ENCODE measurements at regions not wholly inside any gene's neighbourhood (a gene's known extent, or its start where the extent isn't known, plus 50 kb on each side); places are given as distances from the start of the nearest gene placed in this dataset.
A peak's percentile ranks its signal among the peaks of the same experiment; 100 is the strongest.

GRCh38 chr18:3358310-3358709 is 91.7 kb upstream of the TGIF1 start:
- no peak for DNase-seq (ENCODE audit: low spot score)

DNA sequence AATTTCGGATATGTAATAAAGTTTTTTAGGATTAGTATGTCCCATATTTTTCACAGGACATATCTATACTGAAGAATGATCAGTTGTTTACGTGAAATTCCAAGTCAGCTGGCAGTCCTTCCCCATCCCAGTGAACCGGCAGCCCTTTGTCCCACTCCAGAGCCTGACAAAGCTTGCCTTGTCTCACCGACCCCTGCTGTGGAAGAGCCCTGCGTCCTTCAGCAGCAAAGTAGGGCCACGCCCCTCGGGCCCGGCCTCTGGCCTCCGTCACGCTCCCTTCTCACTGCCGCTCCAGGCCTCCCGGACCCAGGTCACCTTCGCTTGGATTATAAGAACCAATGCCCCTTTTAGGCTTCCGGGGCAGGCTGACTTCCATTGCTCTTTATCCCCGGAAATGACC is 89.8 kb upstream of the TGIF1 start:
- no peak for DNase-seq (ENCODE audit: low spot score)

DNA sequence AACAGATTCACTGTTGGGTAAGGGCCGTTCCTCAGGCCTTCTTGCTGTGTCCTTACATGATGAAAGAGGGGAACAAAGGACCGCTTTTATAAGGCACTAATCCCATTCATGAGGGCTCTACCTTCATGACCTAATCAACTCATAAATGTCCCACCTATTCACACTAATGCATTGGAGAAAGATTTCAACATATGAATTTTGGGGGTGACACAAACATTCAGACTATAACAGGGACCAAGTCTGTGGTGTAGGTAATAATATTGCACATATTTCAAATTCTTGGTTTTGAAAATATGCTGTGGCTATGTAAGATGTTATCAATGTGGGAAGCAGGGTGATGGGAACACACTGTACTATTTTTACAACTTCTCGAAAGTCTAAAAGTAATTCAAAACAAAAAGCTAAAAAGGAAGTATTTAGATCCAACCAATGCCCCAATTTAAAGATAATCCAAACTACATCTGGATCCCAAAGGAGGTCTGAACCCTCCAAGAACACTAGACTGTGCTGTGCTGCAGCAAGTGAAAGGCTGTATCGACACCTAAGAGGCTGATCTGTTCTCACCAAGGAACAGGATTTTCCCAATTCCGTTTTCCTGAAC is 82.4 kb upstream of the TGIF1 start:
- DNase-seq (ENCODE audit: low spot score), result peak; percentile 47

GRCh38 chr18:3368193-3368592 is 81.8 kb upstream of the TGIF1 start:
- DNase-seq (ENCODE audit: low spot score), result peak; percentile 46

DNA sequence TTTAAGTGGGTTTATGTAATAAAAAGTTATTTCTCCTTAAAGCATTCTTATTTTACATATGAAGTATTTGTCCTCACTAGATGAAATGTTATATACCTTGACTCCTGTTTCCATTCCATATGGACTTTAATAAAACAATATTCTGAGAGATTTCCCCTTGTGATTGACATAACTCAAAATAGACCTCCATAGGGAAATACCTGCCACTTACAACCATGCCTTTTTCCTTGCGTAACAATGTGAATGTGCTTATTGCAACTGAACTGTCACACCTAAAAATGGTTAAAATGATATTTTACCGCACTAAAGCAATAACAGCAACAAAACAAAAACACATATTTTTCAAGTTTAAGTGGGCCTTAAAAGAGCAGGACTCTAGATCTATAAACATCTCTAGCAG is 70.3 kb upstream of the TGIF1 start:
- no peak for DNase-seq (ENCODE audit: low spot score)

DNA sequence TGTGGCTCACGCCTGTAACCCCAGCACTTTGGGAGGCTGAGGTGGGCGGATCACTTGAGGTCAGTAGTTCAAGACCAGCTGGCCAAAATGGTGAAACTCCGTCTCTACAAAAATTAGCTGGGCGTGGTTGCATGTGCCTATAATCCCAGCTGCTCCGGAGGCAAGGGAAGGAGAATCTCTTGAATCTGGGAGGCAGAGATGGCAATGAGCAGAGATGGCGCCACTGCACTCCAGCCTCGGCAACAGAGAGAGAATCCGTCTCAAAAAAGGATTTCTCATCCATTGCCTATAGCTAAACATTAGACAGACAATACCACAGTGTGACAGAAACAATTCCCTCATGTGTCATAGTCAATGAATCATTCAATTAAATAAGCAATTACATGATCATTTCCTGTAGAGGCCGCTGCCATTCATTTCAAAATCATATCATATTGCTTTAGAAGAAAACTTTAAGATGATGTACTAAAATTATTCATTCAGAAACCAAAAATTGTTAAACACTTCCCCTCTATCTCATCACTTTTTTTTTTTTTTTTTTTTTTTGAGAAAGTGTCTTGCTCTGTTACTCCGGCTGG is 69.5 kb upstream of the TGIF1 start:
- no peak for DNase-seq (ENCODE audit: low spot score)

- DNase-seq (ENCODE audit: low spot score), result no peak
These were observed 66.5 kb upstream of the TGIF1 start for GRCh38 chr18:3383381-3383915.

DNA sequence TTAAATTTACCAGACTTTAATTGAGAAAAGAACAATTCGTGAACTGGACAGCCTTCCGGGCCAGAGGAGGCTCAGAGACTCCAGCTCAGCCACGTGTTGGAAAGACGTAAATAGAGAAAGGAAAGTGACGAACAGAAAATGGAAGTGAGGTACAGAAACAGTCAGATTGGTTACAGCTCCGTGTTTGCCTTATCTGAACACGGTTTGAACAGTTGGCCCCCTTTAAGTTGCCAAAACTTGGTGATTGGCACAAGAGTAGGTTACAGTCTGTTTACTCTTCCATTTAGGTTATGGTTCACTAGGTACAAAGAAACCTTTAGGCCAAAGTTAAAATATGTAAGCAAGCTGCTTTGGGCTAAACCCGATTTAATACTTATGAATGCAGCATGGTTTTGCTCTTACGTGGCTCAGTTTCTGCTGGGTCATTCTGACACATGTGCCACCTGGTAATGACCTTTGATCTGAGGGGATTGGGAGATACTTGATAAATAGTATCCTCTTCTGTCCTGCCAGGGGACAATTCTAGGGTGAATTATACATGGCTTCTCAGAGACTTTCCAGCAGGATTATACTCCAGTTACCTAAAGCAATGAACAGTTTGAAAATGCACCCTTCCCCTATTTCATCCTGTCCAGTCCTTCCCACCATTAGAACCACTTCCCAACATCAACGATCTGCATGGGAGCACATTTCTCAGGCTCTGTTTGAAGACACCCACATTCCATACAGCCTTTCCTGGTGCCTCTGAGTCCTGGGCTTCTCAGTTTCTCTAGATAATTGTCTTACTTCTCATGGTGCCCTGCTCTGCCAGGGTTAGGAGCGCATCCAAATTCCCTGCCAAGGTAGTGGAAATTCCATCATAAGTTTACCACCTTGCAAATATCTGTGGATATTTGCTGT is 65.1 kb upstream of the TGIF1 start:
- DNase-seq (ENCODE audit: low spot score), result no peak

DNA sequence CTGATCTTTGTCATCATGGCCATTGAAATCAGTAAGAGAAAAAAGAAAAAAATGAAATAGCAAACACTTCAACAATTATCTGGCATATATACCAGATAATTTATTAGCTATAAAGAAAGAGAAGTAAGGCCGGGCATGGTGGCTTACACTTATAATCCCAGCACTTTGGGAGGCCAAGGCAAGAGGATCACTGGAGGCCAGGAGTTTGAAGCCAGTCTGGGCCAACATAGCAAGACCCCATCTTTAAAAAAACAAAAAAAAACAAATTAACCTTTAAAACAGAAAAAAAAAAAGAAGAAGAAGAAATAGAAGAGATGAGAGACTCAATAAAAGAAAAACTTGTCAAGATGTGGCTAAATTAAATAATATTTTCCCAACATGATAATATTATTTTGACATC is 61.6 kb upstream of the TGIF1 start:
- no peak for DNase-seq (ENCODE audit: low spot score)

DNA sequence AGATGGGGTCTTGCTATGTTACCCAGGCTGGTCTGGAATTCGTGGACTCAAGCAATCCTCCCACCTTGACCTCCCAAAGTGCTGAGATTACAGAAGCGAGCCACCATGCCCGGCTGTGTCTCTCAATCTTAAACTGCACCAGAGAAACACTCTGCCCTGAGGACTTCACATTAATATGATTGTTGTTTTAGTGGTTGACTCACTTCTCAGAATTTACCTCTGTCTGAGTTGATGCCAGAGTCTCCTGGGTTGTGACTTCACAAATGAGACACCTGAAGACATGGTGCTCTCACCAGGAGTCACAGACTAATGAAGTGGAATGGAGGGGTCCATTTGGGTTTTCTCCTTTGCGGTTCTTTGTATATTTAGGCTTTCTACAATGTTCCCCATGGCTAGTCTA is 61.0 kb upstream of the TGIF1 start:
- DNase-seq (ENCODE audit: low spot score), result no peak

GRCh38 chr18:3389977-3390376 is 60.0 kb upstream of the TGIF1 start:
- DNase-seq (ENCODE audit: low spot score), result no peak

GRCh38 chr18:3391704-3392466 is 58.1 kb upstream of the TGIF1 start:
- no peak for DNase-seq (ENCODE audit: low spot score)

DNA sequence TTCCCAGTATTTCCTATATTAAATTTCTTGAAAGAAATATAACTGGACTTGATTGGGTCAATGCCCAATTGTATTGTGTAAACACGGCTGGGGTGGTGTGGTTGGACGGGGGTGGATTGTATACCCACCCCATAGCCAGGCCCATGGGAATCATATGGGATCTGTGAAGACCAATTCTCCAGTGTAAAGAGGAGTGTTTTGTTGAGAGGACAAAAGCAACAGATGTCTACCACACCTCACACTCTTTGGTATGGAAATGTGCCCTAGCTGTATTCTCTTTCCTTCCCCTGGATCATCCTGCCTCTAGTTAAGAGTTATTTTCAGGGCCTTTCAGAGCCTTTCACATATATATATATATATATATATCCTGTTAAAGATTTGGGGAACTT is 57.5 kb upstream of the TGIF1 start:
- no peak for DNase-seq (ENCODE audit: low spot score)

DNA sequence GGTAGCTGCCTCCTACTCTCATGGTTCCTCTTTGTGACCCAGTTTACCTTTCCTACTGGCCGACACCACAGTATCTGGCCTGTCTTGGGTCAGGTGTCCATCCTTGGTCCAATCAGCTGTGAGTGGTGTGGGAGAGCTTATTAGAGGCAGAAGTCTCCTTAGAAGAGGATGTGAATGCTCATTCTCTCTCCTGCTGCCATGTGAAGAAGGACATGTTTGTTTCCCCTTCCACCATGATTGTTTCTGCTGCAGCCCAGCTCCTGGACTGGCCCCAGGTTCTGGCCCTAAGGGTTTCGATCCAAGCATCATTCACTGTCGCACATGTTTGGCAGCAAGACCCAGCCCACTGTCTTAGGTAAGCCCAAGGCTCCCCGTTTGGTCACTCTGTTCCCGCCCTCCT is 55.3 kb upstream of the TGIF1 start:
- DNase-seq (ENCODE audit: low spot score), result no peak

DNA sequence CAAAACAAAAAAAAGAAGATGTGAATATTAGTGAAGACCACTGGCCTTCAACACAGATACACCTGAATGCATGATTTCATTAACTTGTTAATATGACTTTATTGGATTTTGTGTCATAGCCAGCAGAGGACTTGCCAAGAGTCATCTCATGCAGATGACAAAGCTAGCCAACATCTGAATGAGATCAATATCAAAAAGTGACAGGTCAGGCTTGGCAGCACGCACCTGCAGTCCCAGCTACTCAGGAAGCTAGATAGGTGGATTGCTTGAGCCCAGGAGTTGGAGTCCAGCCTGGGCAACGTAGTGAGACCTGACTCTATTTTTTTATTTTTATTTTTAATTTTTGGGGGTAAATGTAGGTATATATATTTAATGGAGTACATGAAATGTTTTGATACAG is 54.5 kb upstream of the TGIF1 start:
- no peak for DNase-seq (ENCODE audit: low spot score)

DNA sequence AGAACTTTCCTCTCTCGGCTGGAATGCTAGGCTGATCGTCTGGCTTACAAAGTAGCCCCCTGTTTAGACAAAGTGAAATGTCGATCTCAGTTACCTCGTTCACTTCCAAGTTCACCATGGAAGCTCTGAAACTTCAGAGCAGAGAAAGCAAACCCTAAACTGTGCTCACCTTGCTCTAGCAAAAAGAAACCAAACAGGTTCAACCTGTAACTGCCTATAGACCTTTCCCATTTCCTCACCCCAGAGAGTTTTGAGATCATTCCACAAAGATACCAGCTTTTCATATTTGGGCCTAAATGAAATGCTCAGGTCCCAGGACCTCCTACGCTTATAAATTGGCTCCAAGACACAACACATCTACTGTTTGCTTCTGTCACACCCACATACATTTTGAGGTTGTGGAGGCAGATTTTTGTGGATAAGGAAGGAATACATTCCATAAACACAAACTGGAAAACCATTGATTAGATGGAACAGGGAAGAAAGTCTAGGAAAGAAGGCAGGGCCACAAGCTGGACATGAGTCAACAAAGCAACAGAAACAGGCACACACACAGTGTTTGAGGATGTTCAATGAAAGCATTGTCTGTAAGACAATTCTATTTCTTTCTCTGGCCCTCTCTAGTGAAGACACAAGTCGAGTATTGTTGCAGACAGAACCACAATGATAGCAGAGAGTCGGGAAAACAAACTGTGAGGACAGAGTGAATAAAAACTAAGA is 52.8 kb upstream of the TGIF1 start:
- peak; percentile 24 for DNase-seq (ENCODE audit: low spot score)

DNA sequence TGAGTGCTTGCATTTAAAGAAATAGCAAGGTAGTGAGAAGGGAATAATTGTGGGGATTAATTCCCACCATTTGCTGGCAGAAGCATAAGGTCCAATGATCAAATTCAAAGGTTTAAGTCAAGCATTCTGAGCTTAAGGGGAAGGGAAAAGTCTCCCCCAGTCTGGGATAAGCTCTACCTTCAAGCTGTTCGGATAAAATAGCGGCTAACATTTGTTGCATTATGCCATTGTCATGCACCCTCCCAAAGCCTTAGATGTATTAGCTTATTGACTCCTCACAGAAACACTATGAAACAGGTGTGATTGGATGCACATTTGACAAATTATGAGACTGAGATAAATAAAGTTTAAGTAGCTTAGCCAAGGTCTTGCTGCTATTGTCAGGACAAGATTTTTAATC is 52.2 kb upstream of the TGIF1 start:
- no peak for DNase-seq (ENCODE audit: low spot score)
